ENCODE measurements at regions not wholly inside any gene's neighbourhood (a gene's known extent, or its start where the extent isn't known, plus 50 kb on each side); places are given as distances from the start of the nearest gene placed in this dataset.

DNA sequence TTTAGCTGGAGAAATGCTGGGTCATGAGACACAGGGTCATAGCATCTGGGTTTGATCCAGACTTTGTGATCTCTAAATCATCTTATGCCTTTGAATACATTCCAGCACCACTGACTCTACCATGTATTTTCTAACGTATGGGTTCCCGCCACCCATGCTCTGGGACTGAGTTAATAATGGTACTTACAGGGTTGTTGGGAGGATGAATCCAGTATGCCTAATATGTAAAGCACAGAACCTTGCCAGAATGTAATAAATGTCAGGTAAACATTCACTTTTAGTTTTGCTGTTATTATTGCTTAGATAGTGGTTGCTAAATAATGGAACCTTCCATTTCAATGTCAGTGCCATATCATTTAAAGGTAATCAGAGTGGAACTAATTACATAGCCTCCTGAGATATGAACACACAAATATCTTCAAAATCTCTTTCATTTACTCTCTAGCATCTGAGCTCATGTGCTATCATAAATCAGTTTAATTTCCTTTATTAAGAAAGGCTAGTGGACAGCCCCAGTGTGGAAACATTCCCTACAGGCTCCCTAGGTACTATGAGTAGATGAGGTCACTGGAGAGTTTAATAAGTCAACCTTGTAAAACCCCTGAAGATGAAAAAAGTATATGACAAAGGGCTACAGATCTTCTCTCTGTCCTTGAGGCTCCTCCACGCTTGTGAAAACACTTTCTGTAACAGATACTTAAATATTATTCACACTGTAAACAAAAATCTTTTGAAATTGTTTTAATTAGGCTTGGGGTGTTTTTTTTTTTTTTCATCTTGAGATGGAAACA lies 226.6 kb downstream of the ALDH8A1 start:
- TF ChIP-seq ZNF70 (CRISPR knock-in tag; IDR thresholded peaks at IDR 0.05) (peak; percentile 81), ESRRG (CRISPR knock-in tag; IDR thresholded peaks at IDR 0.05) (no peak), ARNTL (CRISPR knock-in tag; IDR thresholded peaks at IDR 0.05; ENCODE audit: borderline replicate concordance, low read depth) (no peak), ZFP30 (CRISPR knock-in tag; IDR thresholded peaks at IDR 0.05) (no peak), TCF4 (CRISPR knock-in tag; IDR thresholded peaks at IDR 0.05; ENCODE audit: borderline replicate concordance) (0 out of 2 replicates have a peak, but pooled peaks have one; percentile 58), CSDC2 (CRISPR knock-in tag; IDR thresholded peaks at IDR 0.05) (no peak), CREB5 (CRISPR knock-in tag; IDR thresholded peaks at IDR 0.05; ENCODE audit: low read depth) (0 out of 2 replicates have a peak, but pooled peaks have one; percentile 39), PPARA (CRISPR knock-in tag; IDR thresholded peaks at IDR 0.05; ENCODE audit: borderline replicate concordance) (no peak), ZNF565 (CRISPR knock-in tag; conservative IDR thresholded peaks at IDR 0.05; ENCODE audit: low read depth) (no peak), OSR1 (CRISPR knock-in tag; IDR thresholded peaks at IDR 0.05) (no peak), ISL1 (CRISPR knock-in tag; IDR thresholded peaks at IDR 0.05) (peak; percentile 81), BACH2 (CRISPR knock-in tag; IDR thresholded peaks at IDR 0.05; ENCODE audit: borderline replicate concordance) (no peak; the same call in 1 of the 2 replicates), RARB (CRISPR knock-in tag; IDR thresholded peaks at IDR 0.05) (no peak), ZNF8 (CRISPR knock-in tag; IDR thresholded peaks at IDR 0.05) (no peak), SNAI2 (CRISPR knock-in tag; IDR thresholded peaks at IDR 0.05) (0 out of 2 replicates have a peak, but pooled peaks have one; percentile 19), TOX (CRISPR knock-in tag; IDR thresholded peaks at IDR 0.05; ENCODE audit: borderline replicate concordance) (no peak), GLIS3 (CRISPR knock-in tag; IDR thresholded peaks at IDR 0.05) (0 out of 2 replicates have a peak, but pooled peaks have one; percentile 9), ZFP3 (CRISPR knock-in tag; IDR thresholded peaks at IDR 0.05) (0 out of 2 replicates have a peak, but pooled peaks have one; percentile 36), ZC3H10 (CRISPR knock-in tag; IDR thresholded peaks at IDR 0.05) (no peak)
- TF ChIP-seq, protein P1, sequence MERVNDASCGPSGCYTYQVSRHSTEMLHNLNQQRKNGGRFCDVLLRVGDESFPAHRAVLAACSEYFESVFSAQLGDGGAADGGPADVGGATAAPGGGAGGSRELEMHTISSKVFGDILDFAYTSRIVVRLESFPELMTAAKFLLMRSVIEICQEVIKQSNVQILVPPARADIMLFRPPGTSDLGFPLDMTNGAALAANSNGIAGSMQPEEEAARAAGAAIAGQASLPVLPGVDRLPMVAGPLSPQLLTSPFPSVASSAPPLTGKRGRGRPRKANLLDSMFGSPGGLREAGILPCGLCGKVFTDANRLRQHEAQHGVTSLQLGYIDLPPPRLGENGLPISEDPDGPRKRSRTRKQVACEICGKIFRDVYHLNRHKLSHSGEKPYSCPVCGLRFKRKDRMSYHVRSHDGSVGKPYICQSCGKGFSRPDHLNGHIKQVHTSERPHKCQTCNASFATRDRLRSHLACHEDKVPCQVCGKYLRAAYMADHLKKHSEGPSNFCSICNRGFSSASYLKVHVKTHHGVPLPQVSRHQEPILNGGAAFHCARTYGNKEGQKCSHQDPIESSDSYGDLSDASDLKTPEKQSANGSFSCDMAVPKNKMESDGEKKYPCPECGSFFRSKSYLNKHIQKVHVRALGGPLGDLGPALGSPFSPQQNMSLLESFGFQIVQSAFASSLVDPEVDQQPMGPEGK (CRISPR knock-in tag; IDR thresholded peaks at IDR 0.05; ENCODE audit: borderline replicate concordance) = no peak
- TF ChIP-seq, protein P2, sequence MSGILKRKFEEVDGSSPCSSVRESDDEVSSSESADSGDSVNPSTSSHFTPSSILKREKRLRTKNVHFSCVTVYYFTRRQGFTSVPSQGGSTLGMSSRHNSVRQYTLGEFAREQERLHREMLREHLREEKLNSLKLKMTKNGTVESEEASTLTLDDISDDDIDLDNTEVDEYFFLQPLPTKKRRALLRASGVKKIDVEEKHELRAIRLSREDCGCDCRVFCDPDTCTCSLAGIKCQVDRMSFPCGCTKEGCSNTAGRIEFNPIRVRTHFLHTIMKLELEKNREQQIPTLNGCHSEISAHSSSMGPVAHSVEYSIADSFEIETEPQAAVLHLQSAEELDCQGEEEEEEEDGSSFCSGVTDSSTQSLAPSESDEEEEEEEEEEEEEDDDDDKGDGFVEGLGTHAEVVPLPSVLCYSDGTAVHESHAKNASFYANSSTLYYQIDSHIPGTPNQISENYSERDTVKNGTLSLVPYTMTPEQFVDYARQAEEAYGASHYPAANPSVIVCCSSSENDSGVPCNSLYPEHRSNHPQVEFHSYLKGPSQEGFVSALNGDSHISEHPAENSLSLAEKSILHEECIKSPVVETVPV (CRISPR knock-in tag; IDR thresholded peaks at IDR 0.05) = no peak
- TF ChIP-seq, protein P3, sequence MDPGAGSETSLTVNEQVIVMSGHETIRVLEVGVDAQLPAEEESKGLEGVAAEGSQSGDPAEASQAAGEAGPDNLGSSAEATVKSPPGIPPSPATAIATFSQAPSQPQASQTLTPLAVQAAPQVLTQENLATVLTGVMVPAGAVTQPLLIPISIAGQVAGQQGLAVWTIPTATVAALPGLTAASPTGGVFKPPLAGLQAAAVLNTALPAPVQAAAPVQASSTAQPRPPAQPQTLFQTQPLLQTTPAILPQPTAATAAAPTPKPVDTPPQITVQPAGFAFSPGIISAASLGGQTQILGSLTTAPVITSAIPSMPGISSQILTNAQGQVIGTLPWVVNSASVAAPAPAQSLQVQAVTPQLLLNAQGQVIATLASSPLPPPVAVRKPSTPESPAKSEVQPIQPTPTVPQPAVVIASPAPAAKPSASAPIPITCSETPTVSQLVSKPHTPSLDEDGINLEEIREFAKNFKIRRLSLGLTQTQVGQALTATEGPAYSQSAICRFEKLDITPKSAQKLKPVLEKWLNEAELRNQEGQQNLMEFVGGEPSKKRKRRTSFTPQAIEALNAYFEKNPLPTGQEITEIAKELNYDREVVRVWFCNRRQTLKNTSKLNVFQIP (CRISPR knock-in tag; IDR thresholded peaks at IDR 0.05; ENCODE audit: borderline replicate concordance, low read depth) = no peak
- TF ChIP-seq, protein P4, sequence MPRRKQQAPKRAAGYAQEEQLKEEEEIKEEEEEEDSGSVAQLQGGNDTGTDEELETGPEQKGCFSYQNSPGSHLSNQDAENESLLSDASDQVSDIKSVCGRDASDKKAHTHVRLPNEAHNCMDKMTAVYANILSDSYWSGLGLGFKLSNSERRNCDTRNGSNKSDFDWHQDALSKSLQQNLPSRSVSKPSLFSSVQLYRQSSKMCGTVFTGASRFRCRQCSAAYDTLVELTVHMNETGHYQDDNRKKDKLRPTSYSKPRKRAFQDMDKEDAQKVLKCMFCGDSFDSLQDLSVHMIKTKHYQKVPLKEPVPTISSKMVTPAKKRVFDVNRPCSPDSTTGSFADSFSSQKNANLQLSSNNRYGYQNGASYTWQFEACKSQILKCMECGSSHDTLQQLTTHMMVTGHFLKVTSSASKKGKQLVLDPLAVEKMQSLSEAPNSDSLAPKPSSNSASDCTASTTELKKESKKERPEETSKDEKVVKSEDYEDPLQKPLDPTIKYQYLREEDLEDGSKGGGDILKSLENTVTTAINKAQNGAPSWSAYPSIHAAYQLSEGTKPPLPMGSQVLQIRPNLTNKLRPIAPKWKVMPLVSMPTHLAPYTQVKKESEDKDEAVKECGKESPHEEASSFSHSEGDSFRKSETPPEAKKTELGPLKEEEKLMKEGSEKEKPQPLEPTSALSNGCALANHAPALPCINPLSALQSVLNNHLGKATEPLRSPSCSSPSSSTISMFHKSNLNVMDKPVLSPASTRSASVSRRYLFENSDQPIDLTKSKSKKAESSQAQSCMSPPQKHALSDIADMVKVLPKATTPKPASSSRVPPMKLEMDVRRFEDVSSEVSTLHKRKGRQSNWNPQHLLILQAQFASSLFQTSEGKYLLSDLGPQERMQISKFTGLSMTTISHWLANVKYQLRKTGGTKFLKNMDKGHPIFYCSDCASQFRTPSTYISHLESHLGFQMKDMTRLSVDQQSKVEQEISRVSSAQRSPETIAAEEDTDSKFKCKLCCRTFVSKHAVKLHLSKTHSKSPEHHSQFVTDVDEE (CRISPR knock-in tag; IDR thresholded peaks at IDR 0.05) = peak; percentile 82; the same call in 1 of the 2 replicates
- ATAC-seq = peak; percentile 63

Data from SK-N-SH treated with all-trans-retinoic acid at 6 μM for 48 hours (cell line).